CD8-positive, alpha-beta memory T cell (primary cell): ENCODE measurements at regions not wholly inside any gene's neighbourhood (a gene's known extent, or its start where the extent isn't known, plus 50 kb on each side); places are given as distances from the start of the nearest gene placed in this dataset.

ENCODE experiments used
- CTCF ChIA-PET: fragments of 350-600 bp; sonication (Branson Sonifier 250); formaldehyde crosslinking; loops from one replicate; lab custom pipeline; 2021; ENCODE audit warnings: antibody characterized with exemption; lab: Charles Lee
- POLR2A ChIA-PET: fragments of 350-600 bp; sonication (Branson Sonifier 250); formaldehyde crosslinking; loops from one replicate; lab custom pipeline; 2021; ENCODE audit warnings: antibody characterized with exemption; lab: Charles Lee
- DNase-seq, 5 donors: peaks; one replicate each; pipeline versions ENCODE4 v3.0.0 to v3.0.0-alpha.2; 2020 to 2022; ENCODE audit warnings: mixed read lengths in 1 of 5
- H3K27ac ChIP-seq: one replicate; pipeline ENCODE4 v1.7.0; 2013; ENCODE audit warnings: low read depth, mild to moderate bottlenecking, low read length, moderate library complexity
- H3K27me3 ChIP-seq: 2 replicates; pipeline ENCODE4 v1.7.0; 2013; ENCODE audit warnings: low read length, mild to moderate bottlenecking; ENCODE audit not compliant: insufficient read depth, poor library complexity, severe bottlenecking
- H3K36me3 ChIP-seq: 2 replicates; pipeline ENCODE4 v1.7.0; 2013; ENCODE audit warnings: mild to moderate bottlenecking, low read length, moderate library complexity; ENCODE audit not compliant: insufficient read depth
- H3K4me1 ChIP-seq: 2 replicates; pipeline ENCODE4 v1.7.0; 2013; ENCODE audit warnings: mild to moderate bottlenecking, low read length, moderate library complexity; ENCODE audit not compliant: insufficient read depth
- H3K4me3 ChIP-seq: 2 replicates; pipeline ENCODE4 v1.7.0; 2013; ENCODE audit warnings: mild to moderate bottlenecking, low read length
- H3K9me3 ChIP-seq: 2 replicates; pipeline ENCODE4 v1.7.0; 2013; ENCODE audit warnings: mild to moderate bottlenecking, low read length
- H3K27ac Mint-ChIP-seq, 8 donors: one replicate each; pipeline ENCODE4 v1.8.0; 2020 to 2021; ENCODE audit warnings: mixed read lengths in 8 of 8, mild to moderate bottlenecking in 6 of 8, inconsistent platforms in 3 of 8, moderate library complexity in 3 of 8
- H3K27me3 Mint-ChIP-seq, 2 donors: one replicate each; pipeline ENCODE4 v1.8.0; 2020 to 2021; ENCODE audit warnings: mixed read lengths in 2 of 2, mild to moderate bottlenecking in 1 of 2, moderate library complexity in 1 of 2
- H3K36me3 Mint-ChIP-seq, 3 donors: one replicate each; pipeline ENCODE4 v1.8.0; 2020 to 2021; ENCODE audit warnings: mixed read lengths in 3 of 3, inconsistent platforms in 1 of 3, mild to moderate bottlenecking in 1 of 3
- H3K4me1 Mint-ChIP-seq, 3 donors: one replicate each; pipeline ENCODE4 v1.8.0; 2020 to 2021; ENCODE audit warnings: mixed read lengths in 3 of 3, inconsistent platforms in 1 of 3, mild to moderate bottlenecking in 1 of 3
- H3K4me3 Mint-ChIP-seq, 7 donors: one replicate each; pipeline ENCODE4 v1.8.0; 2020 to 2021; ENCODE audit warnings: mixed read lengths in 7 of 7, mild to moderate bottlenecking in 6 of 7, moderate library complexity in 4 of 7, inconsistent platforms in 2 of 7
- H3K9me3 Mint-ChIP-seq, 5 donors: one replicate each; pipeline ENCODE4 v1.8.0; 2020 to 2022; ENCODE audit warnings: mixed read lengths in 5 of 5, mild to moderate bottlenecking in 3 of 5, moderate library complexity in 2 of 5, inconsistent platforms in 1 of 5

GRCh38 chr14:38316922-38317321, 61.0 kb upstream of the CLEC14A start:
- CTCF ChIA-PET = no interaction called here

GRCh38 chr14:38311655-38312054, 55.8 kb upstream of the CLEC14A start:
- Mint-ChIP-seq H3K4me3 (no peak overlapping the region), H3K9me3 (no peaks in the 10 kb centered on the region), H3K36me3 (no peaks in the 10 kb centered on the region), H3K27ac (no peak overlapping the region), H3K4me1 (no peaks in the 10 kb centered on the region), H3K27me3 (no peaks in the 10 kb centered on the region)
- no peak for DNase-seq
- ChIA-PET POLR2A (no interaction called here), CTCF (no interaction called here)
- Histone ChIP-seq H3K27me3 (no peaks in the 10 kb centered on the region), H3K36me3 (no peaks in the 10 kb centered on the region), H3K27ac (no peak overlapping the region), H3K4me3 (no peak overlapping the region), H3K9me3 (no peaks in the 10 kb centered on the region), H3K4me1 (no peaks in the 10 kb centered on the region)

More at GRCh38 chr14:38316922-38317321, 61.0 kb upstream of the CLEC14A start:
- no peak overlapping the region for H3K4me3 Mint-ChIP-seq
- H3K9me3 Mint-ChIP-seq = peaks cover 0 to under 1% (median 0%) of the 10 kb centered on the region in 5 donors
- no peaks in the 10 kb centered on the region for H3K36me3 ChIP-seq
- no peaks in the 10 kb centered on the region for H3K36me3 Mint-ChIP-seq
- no peaks in the 10 kb centered on the region for H3K9me3 ChIP-seq
- no peak overlapping the region for H3K27ac Mint-ChIP-seq
- POLR2A ChIA-PET = no interaction called here
- H3K27ac ChIP-seq = no peak overlapping the region
- no peak overlapping the region for H3K4me3 ChIP-seq
- no peaks in the 10 kb centered on the region for H3K4me1 ChIP-seq
- H3K4me1 Mint-ChIP-seq = no peaks in the 10 kb centered on the region
- no peaks in the 10 kb centered on the region for H3K27me3 ChIP-seq
- no peak for DNase-seq
- H3K27me3 Mint-ChIP-seq = no peaks in the 10 kb centered on the region

DNA sequence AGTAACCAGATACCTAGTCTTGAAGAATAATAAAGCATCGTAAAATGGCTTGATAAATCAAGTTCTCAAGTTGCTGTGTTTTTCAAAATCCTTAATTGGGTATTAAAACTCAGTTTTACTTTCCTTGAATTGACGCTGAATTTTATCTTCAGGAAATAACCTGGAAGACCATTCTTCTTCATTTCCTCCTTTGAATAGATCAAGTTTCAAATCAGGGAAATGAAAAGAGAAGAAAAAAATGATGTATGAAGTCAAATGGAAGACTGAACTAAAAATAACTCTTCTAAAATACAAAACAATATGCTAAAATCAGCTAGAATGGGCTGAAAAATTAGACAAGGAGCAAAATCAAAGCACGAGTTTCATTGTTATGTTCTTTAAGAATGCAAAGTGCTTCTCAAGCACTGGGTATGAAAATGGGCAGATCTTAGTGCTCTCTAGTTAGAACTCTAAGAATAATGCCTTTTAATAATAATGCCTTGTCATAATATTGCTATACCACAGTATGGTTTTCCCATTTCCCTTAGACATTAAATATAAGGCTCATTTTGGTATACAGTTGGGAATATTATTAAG, 54.6 kb upstream of the CLEC14A start:
- ChIA-PET POLR2A (no interaction called here), CTCF (no interaction called here)
- H3K27me3 ChIP-seq = no peaks in the 10 kb centered on the region
- H3K27ac Mint-ChIP-seq = no peak overlapping the region
- H3K4me3 ChIP-seq = no peak overlapping the region
- H3K27me3 Mint-ChIP-seq = no peaks in the 10 kb centered on the region
- DNase-seq = no peak
- H3K36me3 Mint-ChIP-seq = no peaks in the 10 kb centered on the region
- no peaks in the 10 kb centered on the region for H3K4me1 ChIP-seq
- H3K9me3 ChIP-seq = no peaks in the 10 kb centered on the region
- H3K27ac ChIP-seq = no peak overlapping the region
- no peaks in the 10 kb centered on the region for H3K4me1 Mint-ChIP-seq
- no peaks in the 10 kb centered on the region for H3K36me3 ChIP-seq
- H3K9me3 Mint-ChIP-seq = no peaks in the 10 kb centered on the region
- no peak overlapping the region for H3K4me3 Mint-ChIP-seq

DNA sequence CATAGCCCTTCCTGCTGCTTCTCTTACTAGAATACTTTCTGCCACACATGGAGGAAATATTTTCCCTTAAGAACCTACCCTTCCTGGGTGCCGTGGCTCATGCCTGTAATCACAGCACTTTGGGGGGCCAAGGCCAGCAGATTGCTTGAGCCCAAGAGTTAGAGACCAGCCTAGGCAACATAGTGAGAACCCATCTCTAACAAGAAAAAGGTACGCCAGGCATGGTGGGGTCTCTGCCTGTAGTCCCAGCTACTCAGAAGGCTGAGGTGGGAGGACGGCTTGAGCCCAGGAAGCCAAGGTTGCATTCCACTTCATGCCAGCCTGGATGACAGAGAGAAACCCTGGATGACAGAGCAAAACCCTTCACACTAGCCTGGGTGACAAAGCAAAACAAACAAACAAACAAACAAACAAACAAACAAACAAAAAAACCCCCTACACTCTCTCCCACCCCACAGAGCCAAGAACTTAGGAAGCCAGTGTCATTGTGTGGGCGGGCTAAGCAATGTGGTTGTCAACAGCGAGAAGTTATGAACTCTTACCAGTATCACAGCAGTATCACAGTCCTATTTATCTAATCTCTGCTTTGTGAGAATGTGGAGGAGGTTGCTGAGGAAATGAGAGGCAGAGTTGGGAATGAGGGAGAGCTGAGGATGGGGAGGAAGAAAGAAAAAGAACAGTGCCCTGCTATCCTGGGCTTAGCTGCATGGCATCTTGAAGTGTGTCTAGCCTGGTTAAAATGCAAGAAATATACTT, 53.8 kb upstream of the CLEC14A start:
- H3K36me3 ChIP-seq = no peaks in the 10 kb centered on the region
- no peaks in the 10 kb centered on the region for H3K27me3 Mint-ChIP-seq

More for the DNA sequence above, 53.8 kb upstream of the CLEC14A start:
- no peaks in the 10 kb centered on the region for H3K4me1 ChIP-seq
- ChIA-PET POLR2A (no interaction called here), CTCF (no interaction called here)
- Mint-ChIP-seq H3K4me3 (no peak overlapping the region), H3K4me1 (no peaks in the 10 kb centered on the region), H3K27ac (no peak overlapping the region), H3K9me3 (peaks cover 0 to under 1% (median 0%) of the 10 kb centered on the region in 5 donors), H3K36me3 (no peaks in the 10 kb centered on the region)
- H3K9me3 ChIP-seq = no peaks in the 10 kb centered on the region
- no peak overlapping the region for H3K27ac ChIP-seq
- H3K4me3 ChIP-seq = no peak overlapping the region
- no peaks in the 10 kb centered on the region for H3K27me3 ChIP-seq
- DNase-seq = no peak
